HFF-Myc (cell line): ENCODE measurements at regions not wholly inside any gene's neighbourhood (a gene's known extent, or its start where the extent isn't known, plus 50 kb on each side); places are given as distances from the start of the nearest gene placed in this dataset.

ENCODE experiments used
- DNase-seq: peaks from one replicate; pipeline ENCODE4 v3.0.0-alpha.2; 2011; ENCODE audit warnings: low read depth; ENCODE audit errors: extremely low read depth
- H3K4me3 ChIP-seq: replicated peaks from 2 replicates; pipeline ENCODE4 v1.5.1; 2011; ENCODE audit warnings: low read depth, mild to moderate bottlenecking, control low read depth, low read length
- CTCF ChIP-seq: IDR thresholded peaks from 2 replicates; pipeline ENCODE4 v1.5.1; 2012; ENCODE audit warnings: mild to moderate bottlenecking, low read depth, low read length, control low read depth; ENCODE audit errors: missing control alignments

DNA sequence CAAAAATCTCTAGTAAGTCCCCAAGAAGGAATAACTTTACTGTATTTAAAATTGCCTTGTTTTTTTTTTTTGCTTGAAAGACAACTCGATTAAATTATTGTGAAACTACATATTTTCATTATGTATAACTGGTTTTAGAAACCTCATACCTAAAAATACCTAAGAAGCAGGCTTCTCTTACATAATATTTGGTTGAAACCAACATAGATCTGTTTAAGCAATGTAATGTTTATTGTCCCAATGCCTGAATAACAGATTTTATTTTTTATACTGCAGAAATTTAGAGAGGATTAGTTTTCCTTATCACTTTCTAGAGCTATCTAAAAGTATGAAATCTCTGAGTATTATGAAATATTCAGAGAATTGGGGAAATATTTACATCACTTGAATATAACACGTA lies 78.5 kb upstream of the CHRM3 start:
- no peak for TF ChIP-seq CTCF
- no peak for DNase-seq
- no peak overlapping the region for H3K4me3 ChIP-seq

DNA sequence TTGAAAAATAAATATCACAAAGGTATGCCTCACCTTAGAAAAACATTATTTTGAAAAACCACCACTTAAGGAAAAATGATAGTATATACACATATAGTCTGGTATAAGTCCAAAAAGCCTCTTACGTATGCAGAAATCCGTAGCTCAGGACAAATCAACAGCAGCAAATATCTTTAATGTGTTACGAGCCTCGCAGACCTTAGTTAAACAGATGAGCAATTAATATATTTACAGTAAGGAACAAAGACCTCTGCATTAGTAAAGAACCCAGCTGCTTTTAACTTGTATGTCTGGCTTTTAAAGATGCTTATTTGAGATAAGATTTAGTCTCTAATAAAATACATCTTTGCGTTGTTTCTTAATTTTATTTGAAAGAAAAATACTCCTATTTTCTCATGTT lies 79.9 kb upstream of the CHRM3 start:
- no peak for TF ChIP-seq CTCF
- no peak overlapping the region for H3K4me3 ChIP-seq
- no peak for DNase-seq

DNA sequence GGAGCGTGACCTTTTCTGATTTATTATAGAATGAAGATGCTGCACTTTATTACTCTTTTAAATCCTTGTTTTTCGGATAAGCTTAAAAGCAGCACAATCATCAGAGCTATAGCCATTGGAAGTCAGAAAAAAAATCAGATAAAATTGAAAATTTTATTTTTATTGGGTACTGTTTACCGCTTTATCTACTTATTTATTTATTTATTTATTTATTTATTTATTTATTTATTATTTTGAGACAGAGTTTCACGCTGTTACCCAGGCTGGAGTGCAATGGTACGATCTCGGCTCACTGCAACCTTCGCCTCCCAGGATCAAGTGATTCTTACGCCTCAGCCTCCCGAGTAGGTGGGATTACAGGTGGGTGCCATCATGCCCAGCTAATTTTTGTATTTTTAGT lies 83.1 kb upstream of the CHRM3 start:
- no peak overlapping the region for H3K4me3 ChIP-seq
- no peak for TF ChIP-seq CTCF
- DNase-seq: no peak

DNA sequence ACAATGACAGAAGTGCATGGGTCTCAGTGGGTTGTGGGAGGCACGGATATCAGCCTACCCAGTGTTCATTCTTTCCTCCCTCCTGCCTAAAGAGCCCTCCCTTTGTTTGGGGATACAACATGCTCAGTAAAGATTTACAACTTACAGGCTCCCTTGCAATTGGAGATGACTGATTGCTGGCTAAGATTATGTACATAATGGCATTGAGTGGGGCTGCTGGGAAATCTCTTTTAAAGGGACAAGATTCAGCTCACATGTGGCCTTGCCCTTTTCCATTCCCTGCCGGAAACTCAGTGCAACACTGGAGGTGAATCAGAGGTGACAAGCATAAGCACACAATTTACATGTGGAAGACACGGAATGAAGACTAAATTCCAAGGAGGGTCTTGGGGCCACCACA lies 83.7 kb upstream of the CHRM3 start:
- no peak overlapping the region for H3K4me3 ChIP-seq
- TF ChIP-seq CTCF: no peak
- no peak for DNase-seq

DNA sequence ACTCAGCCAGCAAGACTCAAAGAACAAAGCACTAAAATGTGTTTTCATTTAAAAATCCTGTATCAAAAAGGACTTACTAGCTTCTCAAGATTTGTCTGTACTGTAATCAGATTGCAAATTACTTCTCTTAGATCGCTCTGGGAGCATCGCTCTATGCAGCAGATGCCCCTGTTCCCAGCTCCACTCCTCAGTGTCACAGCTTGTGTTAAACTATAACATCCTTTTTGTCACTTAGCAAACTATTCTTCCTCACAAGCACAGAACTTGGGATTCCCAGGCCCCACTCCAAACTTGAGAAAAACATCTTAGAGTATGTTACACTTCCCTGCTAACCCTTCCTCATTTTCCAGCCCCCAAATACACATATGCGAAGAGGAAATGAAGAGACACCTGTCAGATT lies 85.1 kb upstream of the CHRM3 start:
- TF ChIP-seq CTCF: no peak

DNA sequence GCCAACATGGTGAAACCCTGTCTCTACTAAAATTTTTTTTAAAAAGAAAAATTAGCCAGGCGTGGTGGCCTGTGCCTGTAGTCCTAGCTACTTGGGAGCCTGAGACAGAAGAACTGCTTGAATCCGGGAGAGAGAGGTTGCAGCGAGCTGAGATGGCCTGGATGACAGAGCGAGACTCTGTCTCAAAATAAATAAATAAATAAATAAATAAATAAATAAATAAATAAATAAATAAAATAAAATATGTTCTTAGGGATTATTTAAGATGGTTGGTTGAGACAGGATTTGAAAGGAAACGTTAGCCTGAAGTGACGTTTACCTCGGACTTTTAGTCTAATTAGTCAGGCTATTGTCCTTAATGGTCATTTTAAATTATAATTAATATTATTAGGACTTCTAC lies 88.5 kb upstream of the CHRM3 start:
- no peak for TF ChIP-seq CTCF
- no peak for DNase-seq
- no peak overlapping the region for H3K4me3 ChIP-seq

More for the DNA sequence above, 85.1 kb upstream of the CHRM3 start:
- DNase-seq: no peak
- no peak overlapping the region for H3K4me3 ChIP-seq

DNA sequence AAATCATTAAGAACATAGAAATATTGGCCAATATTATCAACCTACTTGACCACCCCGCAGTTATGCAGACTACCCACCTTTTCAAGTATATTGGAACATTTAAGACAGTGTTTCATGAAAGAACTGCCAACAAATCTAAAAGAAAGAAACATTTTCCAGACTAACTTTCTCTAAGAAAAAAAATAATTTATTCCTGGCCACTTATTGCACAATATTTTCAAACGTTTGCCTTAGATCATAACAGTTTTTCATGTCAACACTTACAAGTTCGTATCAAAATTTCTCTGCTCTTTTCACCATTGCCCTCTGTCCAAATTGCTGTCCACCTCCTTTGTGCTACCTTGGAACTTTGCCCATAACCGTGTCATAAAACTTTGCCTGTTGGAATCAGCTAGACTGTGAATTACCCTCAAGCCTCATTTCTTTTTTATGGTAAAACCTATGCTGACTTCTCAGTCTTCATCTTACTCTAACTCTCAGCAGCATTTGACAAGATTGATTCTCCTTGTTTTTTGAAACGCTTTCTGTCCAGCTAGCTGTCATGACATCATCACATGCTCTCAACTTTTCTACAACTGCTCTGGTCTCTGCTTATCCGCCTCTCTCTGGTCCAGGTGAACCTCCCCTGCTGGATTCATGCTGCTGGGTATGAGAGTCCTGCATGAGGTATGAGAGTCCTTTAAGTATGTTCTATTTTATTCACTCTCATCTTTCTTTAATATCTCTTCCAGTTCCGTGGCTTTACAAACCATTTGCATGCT lies 92.8 kb upstream of the CHRM3 start:
- DNase-seq: no peak
- no peak overlapping the region for H3K4me3 ChIP-seq
- no peak for TF ChIP-seq CTCF
